Mesothelial cell of epicardium (in vitro differentiated cells): ENCODE measurements at regions not wholly inside any gene's neighbourhood (a gene's known extent, or its start where the extent isn't known, plus 50 kb on each side); places are given as distances from the start of the nearest gene placed in this dataset.

Source experiments
- DNase-seq, 2 experiments: peaks; one replicate each; pipeline ENCODE4 v3.0.0; 2021; ENCODE audit warnings: low spot score in 2 of 2; ENCODE audit not compliant: unreplicated experiment in 2 of 2
- H3K27ac Mint-ChIP-seq: 2 replicates; pipeline ENCODE4 v1.8.0; 2021; ENCODE audit warnings: mixed read lengths
- H3K27me3 Mint-ChIP-seq: 2 replicates; pipeline ENCODE4 v1.8.0; 2021; ENCODE audit warnings: low read depth, mixed read lengths
- H3K36me3 Mint-ChIP-seq: 2 replicates; pipeline ENCODE4 v1.8.0; 2021; ENCODE audit warnings: mixed read lengths
- H3K4me1 Mint-ChIP-seq: 2 replicates; pipeline ENCODE4 v1.8.0; 2021; ENCODE audit warnings: mixed read lengths
- H3K4me3 Mint-ChIP-seq: 2 replicates; pipeline ENCODE4 v1.8.0; 2021; ENCODE audit warnings: mild to moderate bottlenecking, moderate library complexity, mixed read lengths
- H3K9me3 Mint-ChIP-seq: 2 replicates; pipeline ENCODE4 v1.8.0; 2021; ENCODE audit warnings: mixed read lengths
- TF ChIP-seq, protein P1 (sequence below): fragments of 200-600 bp; sonication (generic); IDR thresholded peaks from one replicate; pipeline ENCODE4 v1.5.0; 2021; ENCODE audit warnings: antibody characterized with exemption; ENCODE audit not compliant: unreplicated experiment

DNA sequence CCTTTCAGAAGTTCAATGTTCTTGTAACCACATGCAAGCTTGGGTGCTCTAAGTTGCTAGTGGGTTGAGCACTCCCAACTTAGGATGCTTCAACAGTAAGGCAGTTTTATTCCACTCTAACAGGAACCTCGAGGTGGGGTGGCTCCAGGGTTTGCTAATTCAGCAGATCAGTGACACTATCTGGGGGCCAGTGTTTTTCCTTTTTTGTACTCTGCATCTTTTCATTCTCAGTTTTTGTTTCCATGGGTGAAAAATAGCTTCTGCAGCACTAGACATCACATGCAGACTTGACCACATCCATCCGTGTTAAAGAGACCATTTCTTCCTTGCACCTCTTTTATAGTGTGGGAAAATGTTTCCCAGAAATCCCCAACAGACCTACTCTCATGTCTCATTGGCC is 497.6 kb downstream of the STIM2 start:
- Mint-ChIP-seq H3K4me3 (no peak overlapping the region), H3K27me3 (peaks cover 7% of the 10 kb centered on the region), H3K9me3 (peaks cover 3% of the 10 kb centered on the region), H3K27ac (no peak overlapping the region), H3K36me3 (no peaks in the 10 kb centered on the region), H3K4me1 (no peaks in the 10 kb centered on the region)
- no peak for DNase-seq
- TF ChIP-seq, protein P1, sequence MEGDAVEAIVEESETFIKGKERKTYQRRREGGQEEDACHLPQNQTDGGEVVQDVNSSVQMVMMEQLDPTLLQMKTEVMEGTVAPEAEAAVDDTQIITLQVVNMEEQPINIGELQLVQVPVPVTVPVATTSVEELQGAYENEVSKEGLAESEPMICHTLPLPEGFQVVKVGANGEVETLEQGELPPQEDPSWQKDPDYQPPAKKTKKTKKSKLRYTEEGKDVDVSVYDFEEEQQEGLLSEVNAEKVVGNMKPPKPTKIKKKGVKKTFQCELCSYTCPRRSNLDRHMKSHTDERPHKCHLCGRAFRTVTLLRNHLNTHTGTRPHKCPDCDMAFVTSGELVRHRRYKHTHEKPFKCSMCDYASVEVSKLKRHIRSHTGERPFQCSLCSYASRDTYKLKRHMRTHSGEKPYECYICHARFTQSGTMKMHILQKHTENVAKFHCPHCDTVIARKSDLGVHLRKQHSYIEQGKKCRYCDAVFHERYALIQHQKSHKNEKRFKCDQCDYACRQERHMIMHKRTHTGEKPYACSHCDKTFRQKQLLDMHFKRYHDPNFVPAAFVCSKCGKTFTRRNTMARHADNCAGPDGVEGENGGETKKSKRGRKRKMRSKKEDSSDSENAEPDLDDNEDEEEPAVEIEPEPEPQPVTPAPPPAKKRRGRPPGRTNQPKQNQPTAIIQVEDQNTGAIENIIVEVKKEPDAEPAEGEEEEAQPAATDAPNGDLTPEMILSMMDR: no peak

DNA sequence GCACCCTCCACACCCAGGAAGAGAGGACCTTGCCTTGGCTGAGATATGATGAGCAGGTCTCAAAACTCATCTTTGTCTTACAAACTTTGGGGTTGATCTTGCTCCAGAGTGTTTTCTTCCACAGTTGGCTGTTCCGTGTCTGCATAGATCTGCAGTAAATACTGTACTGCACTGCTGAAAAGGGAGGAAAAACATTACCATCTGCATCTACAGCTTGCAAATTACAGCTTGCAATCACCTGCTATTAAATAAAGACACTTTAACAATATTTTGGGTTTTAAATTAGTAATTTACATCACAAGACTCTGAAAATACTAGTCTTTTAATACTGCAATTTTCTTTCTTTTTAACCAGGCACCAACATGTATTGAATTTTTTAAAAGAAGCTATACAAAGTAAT is 499.5 kb downstream of the STIM2 start:
- DNase-seq: no peak
- Mint-ChIP-seq H3K27ac (no peak overlapping the region), H3K4me1 (no peaks in the 10 kb centered on the region), H3K9me3 (no peaks in the 10 kb centered on the region), H3K27me3 (peaks cover 8% of the 10 kb centered on the region), H3K36me3 (no peaks in the 10 kb centered on the region), H3K4me3 (no peak overlapping the region)
- TF ChIP-seq, protein P1: no peak

DNA sequence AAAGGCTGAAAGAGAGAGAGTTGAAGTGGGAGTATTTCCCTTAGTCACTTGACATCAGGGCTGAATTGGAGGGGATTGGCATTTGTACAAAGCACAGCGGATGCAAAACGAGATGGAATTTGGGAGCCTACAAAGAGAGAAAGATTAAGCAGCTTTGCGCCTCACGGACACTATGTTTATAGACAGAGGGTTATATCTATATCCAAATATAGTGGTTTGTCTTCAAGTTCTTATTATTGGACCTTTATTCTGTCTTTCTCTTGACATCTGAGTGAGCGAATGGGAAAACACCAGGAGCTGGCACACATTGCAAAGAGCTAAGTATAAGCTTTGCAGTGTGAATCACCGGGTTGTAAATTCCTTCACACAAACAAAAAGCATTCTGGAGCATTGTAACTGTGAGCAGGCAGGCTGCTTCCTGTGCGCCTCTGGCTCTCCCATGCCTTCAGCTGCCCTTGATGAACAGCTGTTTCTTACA is 500.2 kb downstream of the STIM2 start:
- TF ChIP-seq, protein P1: no peak
- Mint-ChIP-seq H3K27ac (no peak overlapping the region), H3K27me3 (peaks cover 8% of the 10 kb centered on the region), H3K36me3 (no peaks in the 10 kb centered on the region), H3K4me3 (no peak overlapping the region), H3K4me1 (no peaks in the 10 kb centered on the region), H3K9me3 (no peaks in the 10 kb centered on the region)
- DNase-seq: no peak

DNA sequence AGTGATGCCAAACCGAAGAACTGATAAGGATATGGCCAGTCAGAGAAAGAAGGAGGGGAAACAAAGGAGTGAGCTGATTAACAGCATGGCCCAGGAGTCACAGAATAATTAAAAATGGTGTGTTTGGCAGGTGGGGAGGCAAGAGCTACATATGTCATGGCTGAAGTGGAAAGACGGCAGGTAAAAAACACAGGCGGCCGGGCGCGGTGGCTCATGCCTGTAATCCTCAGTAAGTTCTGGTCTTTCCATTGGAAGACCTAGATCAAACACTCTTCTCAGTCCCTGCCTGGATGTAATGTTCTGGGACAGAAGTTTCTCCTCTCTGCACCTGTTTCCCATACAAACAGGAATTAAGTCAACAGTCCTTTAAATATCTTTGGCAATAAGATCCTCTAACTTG is 503.9 kb downstream of the STIM2 start:
- no peak for DNase-seq
- peaks cover 4% of the 10 kb centered on the region for H3K27me3 Mint-ChIP-seq
- no peak overlapping the region for H3K4me3 Mint-ChIP-seq
- H3K9me3 Mint-ChIP-seq: no peaks in the 10 kb centered on the region
- H3K27ac Mint-ChIP-seq: no peak overlapping the region
- TF ChIP-seq, protein P1: no peak
- H3K36me3 Mint-ChIP-seq: no peaks in the 10 kb centered on the region
- no peaks in the 10 kb centered on the region for H3K4me1 Mint-ChIP-seq

DNA sequence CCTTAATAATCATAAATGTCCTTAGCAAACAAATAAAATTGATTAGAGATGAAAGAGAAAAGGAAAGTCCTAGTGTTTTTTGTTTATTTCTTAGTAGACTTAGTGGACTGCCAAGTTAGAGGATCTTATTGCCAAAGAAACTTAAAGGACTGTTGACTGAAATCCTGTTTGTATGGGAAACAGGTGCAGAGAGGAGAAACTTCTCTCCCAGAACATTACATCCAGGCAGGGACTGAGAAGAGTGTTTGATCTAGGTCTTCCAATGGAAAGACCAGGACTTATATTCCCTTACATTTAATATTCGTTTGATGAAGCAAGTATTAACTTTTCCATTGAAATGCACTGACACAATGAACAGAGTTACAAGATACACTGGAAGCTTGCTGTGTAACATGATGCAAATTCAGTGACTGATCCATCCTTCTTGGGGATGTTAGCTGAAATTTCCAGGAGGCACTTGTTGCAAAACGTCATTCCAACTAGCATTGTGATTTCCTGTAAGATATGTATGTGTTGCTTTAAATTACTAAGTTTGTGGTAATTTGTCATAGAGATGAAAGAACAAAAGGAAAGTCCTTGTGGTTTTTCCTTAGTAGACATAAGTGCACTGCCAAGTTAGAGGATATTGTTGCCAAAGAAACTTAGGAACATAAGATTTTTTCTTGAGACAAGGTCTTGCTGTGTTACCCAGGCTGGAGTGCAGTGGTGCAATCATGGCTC is 505.6 kb downstream of the STIM2 start:
- H3K4me3 Mint-ChIP-seq: no peak overlapping the region
- no peak overlapping the region for H3K27ac Mint-ChIP-seq
- TF ChIP-seq, protein P1: no peak
- H3K4me1 Mint-ChIP-seq: no peaks in the 10 kb centered on the region
- DNase-seq: no peak
- H3K36me3 Mint-ChIP-seq: no peaks in the 10 kb centered on the region
- H3K9me3 Mint-ChIP-seq: no peaks in the 10 kb centered on the region
- H3K27me3 Mint-ChIP-seq: peaks cover 4% of the 10 kb centered on the region

DNA sequence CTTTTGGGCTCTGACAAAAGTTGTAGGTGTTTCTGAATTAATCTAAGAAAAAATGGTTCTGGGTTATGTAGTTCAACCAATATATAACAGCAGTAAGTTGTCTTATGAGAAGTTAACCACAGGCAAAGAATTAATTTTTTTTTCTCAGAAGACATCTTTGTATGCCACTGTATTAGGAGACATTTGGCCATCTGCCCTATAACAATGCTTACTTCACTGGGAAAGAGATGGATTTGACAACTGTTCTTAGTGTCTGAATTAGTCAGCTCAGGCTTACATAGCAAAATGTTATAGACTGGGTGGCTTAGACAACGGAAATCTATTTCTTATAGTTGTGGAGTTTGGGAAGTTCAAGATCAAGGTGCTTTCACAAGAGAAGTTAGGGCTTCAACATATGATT is 508.1 kb downstream of the STIM2 start:
- Mint-ChIP-seq H3K27ac (no peak overlapping the region), H3K4me3 (no peak overlapping the region), H3K36me3 (no peaks in the 10 kb centered on the region), H3K27me3 (peaks cover 4% of the 10 kb centered on the region), H3K9me3 (no peaks in the 10 kb centered on the region), H3K4me1 (no peaks in the 10 kb centered on the region)
- no peak for DNase-seq
- TF ChIP-seq, protein P1: no peak
